Trophoblast cell (in vitro differentiated cells and primary cell): ENCODE measurements at regions not wholly inside any gene's neighbourhood (a gene's known extent, or its start where the extent isn't known, plus 50 kb on each side); places are given as distances from the start of the nearest gene placed in this dataset.

Experiments used
- DNase-seq, 2 donors: peaks; one replicate each; pipeline ENCODE4 v3.0.0-alpha.2; 2016
- H2AFZ ChIP-seq: 2 replicates; pipeline ENCODE4 v1.6.1; 2013; ENCODE audit warnings: low read length, moderate library complexity, mild to moderate bottlenecking; ENCODE audit not compliant: insufficient read depth, poor library complexity
- H2AK5ac ChIP-seq: 2 replicates; pipeline ENCODE4 v1.6.1; 2013; ENCODE audit warnings: mild to moderate bottlenecking, low read length
- H2BK120ac ChIP-seq: 2 replicates; pipeline ENCODE4 v1.6.1; 2013; ENCODE audit warnings: low read length, mild to moderate bottlenecking, moderate library complexity; ENCODE audit not compliant: insufficient read depth, poor library complexity
- H2BK12ac ChIP-seq: 2 replicates; pipeline ENCODE4 v1.6.1; 2013; ENCODE audit warnings: mild to moderate bottlenecking, low read length, moderate library complexity
- H2BK5ac ChIP-seq: 2 replicates; pipeline ENCODE4 v1.6.1; 2013; ENCODE audit warnings: low read length, low read depth, moderate library complexity, mild to moderate bottlenecking; ENCODE audit not compliant: poor library complexity
- H3K14ac ChIP-seq: 2 replicates; pipeline ENCODE4 v1.6.1; 2013; ENCODE audit warnings: mild to moderate bottlenecking, low read length
- H3K18ac ChIP-seq: 2 replicates; pipeline ENCODE4 v1.6.1; 2013; ENCODE audit warnings: mild to moderate bottlenecking, low read length
- H3K23ac ChIP-seq: 2 replicates; pipeline ENCODE4 v1.6.1; 2013; ENCODE audit warnings: low read length
- H3K27ac ChIP-seq: 2 replicates; pipeline ENCODE4 v1.5.1; 2013; ENCODE audit warnings: low read depth, mild to moderate bottlenecking, inconsistent platforms, low read length, moderate library complexity
- H3K27me3 ChIP-seq: 2 replicates; pipeline ENCODE4 v1.6.1; 2013; ENCODE audit warnings: inconsistent platforms, mild to moderate bottlenecking, low read length, moderate library complexity; ENCODE audit not compliant: insufficient read depth
- H3K36me3 ChIP-seq, 2 experiments: 1 replicate in 1 of 2; 2 replicates in 1 of 2; pipeline ENCODE4 v1.6.1; 2013; ENCODE audit warnings: low read length in 2 of 2, mild to moderate bottlenecking in 2 of 2, moderate library complexity in 1 of 2; ENCODE audit not compliant: insufficient read depth in 2 of 2, control insufficient read depth in 1 of 2
- H3K4ac ChIP-seq: 2 replicates; pipeline ENCODE4 v1.6.1; 2013; ENCODE audit warnings: low read depth, mild to moderate bottlenecking, low read length, moderate library complexity
- H3K4me1 ChIP-seq, 2 experiments: 1 replicate in 1 of 2; 2 replicates in 1 of 2; pipeline ENCODE4 v1.6.1; 2013; ENCODE audit warnings: low read length in 2 of 2, mild to moderate bottlenecking in 2 of 2, moderate library complexity in 1 of 2; ENCODE audit not compliant: insufficient read depth in 2 of 2, control insufficient read depth in 1 of 2
- H3K4me2 ChIP-seq: 2 replicates; pipeline ENCODE4 v1.6.1; 2013; ENCODE audit warnings: inconsistent platforms, mild to moderate bottlenecking, low read length, moderate library complexity
- H3K4me3 ChIP-seq: 2 replicates; pipeline ENCODE4 v1.5.1; 2013; ENCODE audit warnings: mild to moderate bottlenecking, low read depth, low read length, inconsistent platforms
- H3K79me1 ChIP-seq: one replicate; pipeline ENCODE4 v1.6.1; 2013; ENCODE audit warnings: low read length
- H3K79me2 ChIP-seq: 2 replicates; pipeline ENCODE4 v1.6.1; 2013; ENCODE audit warnings: low read length, mild to moderate bottlenecking; ENCODE audit not compliant: control insufficient read depth, insufficient read depth, poor library complexity
- H3K9ac ChIP-seq: 2 replicates; pipeline ENCODE4 v1.6.1; 2013; ENCODE audit warnings: mild to moderate bottlenecking, low read length
- H3K9me3 ChIP-seq: 2 replicates; pipeline ENCODE4 v1.6.1; 2013; ENCODE audit warnings: low read depth, mild to moderate bottlenecking, control low read depth, inconsistent platforms, low read length; ENCODE audit not compliant: insufficient read depth
- H4K12ac ChIP-seq: 2 replicates; pipeline ENCODE4 v1.6.1; 2013; ENCODE audit warnings: low read depth, mild to moderate bottlenecking, low read length, moderate library complexity
- H4K8ac ChIP-seq: 2 replicates; pipeline ENCODE4 v1.6.1; 2013; ENCODE audit warnings: low read depth, mild to moderate bottlenecking, low read length, moderate library complexity
- H4K91ac ChIP-seq: one replicate; pipeline ENCODE4 v1.6.1; 2013; ENCODE audit warnings: low read depth, mild to moderate bottlenecking, low read length, moderate library complexity
- WGBS: extraction: QIAGEN DNeasy Blood & Tissue Kit; methylation state at CpG from one replicate; pipeline ENCODE4 v1.1.7; 2013; ENCODE audit warnings: missing lambda C conversion rate; ENCODE audit not compliant: insufficient read length, insufficient coverage; ENCODE audit errors: extremely low coverage; 5-methylcytosine and 5-hydroxymethylcytosine counted together

DNA sequence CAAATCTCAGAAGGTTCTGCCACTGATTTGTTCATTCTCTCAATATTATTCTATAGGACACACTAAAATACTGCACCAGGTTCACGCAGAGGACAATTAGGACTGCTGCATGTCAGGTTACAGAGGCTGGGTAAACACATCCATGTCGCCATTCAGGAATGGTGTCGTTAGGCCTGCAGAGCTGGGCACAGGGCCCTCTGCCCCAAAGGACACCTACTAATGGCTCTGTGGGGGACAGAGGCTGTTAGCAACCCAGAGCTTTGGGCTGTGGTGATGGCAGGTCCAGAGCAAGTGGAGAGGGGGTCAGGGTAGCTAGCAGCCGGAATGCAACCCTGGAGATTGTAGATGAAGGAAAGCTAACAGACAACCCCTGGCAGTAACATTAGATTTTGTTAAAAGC is 115.9 kb downstream of the TTC32 start:
- Histone ChIP-seq H2BK5ac (peak overlapping the region; percentile 77), H4K12ac (no peak overlapping the region), H2BK12ac (peak overlapping the region; percentile 7), H3K79me2 (peaks cover 5% of the 10 kb centered on the region), H2AFZ (peak overlapping the region; percentile 2), H3K9me3 (peaks cover 2% of the 10 kb centered on the region), H3K4me1 (peaks cover 21 to 27% of the 10 kb centered on the region in 2 experiments), H3K4me3 (no peak overlapping the region), H3K14ac (peak overlapping the region; percentile 27), H4K8ac (peak overlapping the region; percentile 12), H3K27me3 (no peaks in the 10 kb centered on the region), H2AK5ac (peak overlapping the region; percentile 1), H4K91ac (peak overlapping the region; percentile 64), H3K79me1 (peaks cover 24% of the 10 kb centered on the region), H3K27ac (peak overlapping the region; percentile 72), H3K23ac (no peak overlapping the region), H3K4ac (peak overlapping the region; percentile 0), H3K36me3 (no peaks in the 10 kb centered on the region), H2BK120ac (peak overlapping the region; percentile 50), H3K9ac (no peak overlapping the region), H3K18ac (peak overlapping the region; percentile 2), H3K4me2 (no peak overlapping the region)
- no CpG with 5 or more reads among the region's 4 CpGs for WGBS
- no peak for DNase-seq

DNA sequence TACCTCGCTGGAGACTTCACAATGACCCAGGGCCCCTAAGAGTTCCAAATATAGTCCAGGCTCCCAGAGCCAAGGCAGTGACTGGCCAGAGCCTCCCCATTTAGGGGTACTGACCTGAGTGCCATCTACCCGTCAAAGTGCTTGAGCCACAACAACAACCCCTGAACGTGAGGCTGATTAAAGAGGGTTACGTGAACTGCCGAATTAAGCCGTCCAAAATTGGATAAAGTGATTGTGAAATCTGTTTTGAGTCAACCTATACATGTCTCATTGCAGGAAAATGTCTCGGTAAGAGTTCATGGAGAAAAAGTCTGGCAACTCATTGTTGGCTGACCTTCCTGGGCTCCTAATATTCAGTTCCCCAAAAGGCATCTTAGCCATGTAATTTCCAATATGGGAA is 116.3 kb downstream of the TTC32 start:
- peak in 1 of 2 donors; percentile 42 for DNase-seq
- Histone ChIP-seq H2AK5ac (peak overlapping the region; percentile 88), H2BK120ac (peak overlapping the region; percentile 77), H3K9ac (no peak overlapping the region), H3K4me1 (peaks cover 21 to 27% of the 10 kb centered on the region in 2 experiments), H2AFZ (no peak overlapping the region), H3K9me3 (peaks cover 2% of the 10 kb centered on the region), H4K8ac (peak overlapping the region; percentile 47), H3K14ac (peak overlapping the region; percentile 54), H3K27ac (peak overlapping the region; percentile 72), H2BK5ac (peak overlapping the region; percentile 77), H3K23ac (no peak overlapping the region), H2BK12ac (peak overlapping the region; percentile 51), H3K4ac (peak overlapping the region; percentile 23), H3K4me2 (no peak overlapping the region), H3K4me3 (no peak overlapping the region), H4K12ac (no peak overlapping the region), H3K18ac (peak overlapping the region; percentile 38), H3K79me2 (peaks cover 5% of the 10 kb centered on the region), H3K36me3 (no peaks in the 10 kb centered on the region), H4K91ac (peak overlapping the region; percentile 82), H3K79me1 (peaks cover 24% of the 10 kb centered on the region), H3K27me3 (no peaks in the 10 kb centered on the region)
- WGBS: no CpG with 5 or more reads among the region's 7 CpGs

DNA sequence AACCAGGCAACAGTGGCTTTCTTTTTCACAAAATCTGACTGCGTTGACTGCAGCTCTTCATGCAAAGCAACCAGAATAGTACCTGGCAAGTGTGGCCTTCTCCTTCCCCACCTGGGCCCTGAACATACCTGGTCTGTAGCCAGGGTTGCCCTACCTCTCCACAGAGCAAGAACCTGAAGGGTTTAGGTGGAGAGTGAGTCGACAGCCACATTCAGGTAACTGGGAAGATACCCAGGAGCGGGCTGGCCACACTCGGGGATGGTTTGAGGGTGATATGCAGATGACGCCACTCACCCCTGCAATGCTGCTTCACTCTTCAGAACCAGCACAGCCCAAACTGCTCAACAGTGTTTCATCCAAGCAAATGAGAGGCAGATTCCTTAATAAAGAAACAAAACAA is 117.3 kb downstream of the TTC32 start:
- Histone ChIP-seq H2BK5ac (no peak overlapping the region), H4K91ac (peak overlapping the region; percentile 47), H2AFZ (no peak overlapping the region), H3K79me2 (peaks cover 5% of the 10 kb centered on the region), H3K9me3 (peaks cover 2% of the 10 kb centered on the region), H2AK5ac (no peak overlapping the region), H4K12ac (no peak overlapping the region), H2BK12ac (peak overlapping the region; percentile 20), H3K9ac (no peak overlapping the region), H3K4me1 (peaks cover 21 to 27% of the 10 kb centered on the region in 2 experiments), H3K79me1 (peaks cover 24% of the 10 kb centered on the region), H3K4me3 (no peak overlapping the region), H3K14ac (peak overlapping the region; percentile 3), H4K8ac (no peak overlapping the region), H3K23ac (no peak overlapping the region), H3K36me3 (no peaks in the 10 kb centered on the region), H3K4ac (no peak overlapping the region), H3K18ac (no peak overlapping the region), H3K4me2 (no peak overlapping the region), H3K27ac (no peak overlapping the region), H3K27me3 (no peaks in the 10 kb centered on the region), H2BK120ac (no peak overlapping the region)
- DNase-seq: no peak
- no CpG with 5 or more reads among the region's 5 CpGs for WGBS

DNA sequence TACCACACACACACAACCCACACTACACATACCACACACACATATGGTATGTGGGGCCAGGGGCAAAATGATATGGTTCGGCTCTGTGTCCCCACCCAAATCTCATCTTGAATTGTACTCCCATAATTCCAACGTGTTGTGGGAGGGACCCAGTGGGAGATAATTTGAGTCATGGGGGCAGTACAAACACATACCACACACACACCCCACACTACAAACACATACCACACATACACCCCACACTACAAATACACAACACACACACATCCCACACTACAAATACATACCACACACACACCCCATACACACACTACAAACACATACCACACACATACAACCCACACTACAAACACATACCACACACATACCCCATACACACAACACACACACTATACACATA is 117.8 kb downstream of the TTC32 start:
- WGBS: no CpG with 5 or more reads among the region's 2 CpGs
- no peaks in the 10 kb centered on the region for H3K27me3 ChIP-seq
- no peak overlapping the region for H3K18ac ChIP-seq
- no peak overlapping the region for H2BK120ac ChIP-seq
- H3K14ac ChIP-seq: no peak overlapping the region
- H3K9ac ChIP-seq: no peak overlapping the region
- peaks cover 24% of the 10 kb centered on the region for H3K79me1 ChIP-seq
- H2AK5ac ChIP-seq: no peak overlapping the region
- H3K79me2 ChIP-seq: peaks cover 5% of the 10 kb centered on the region
- peaks cover 21 to 27% of the 10 kb centered on the region in 2 experiments for H3K4me1 ChIP-seq
- H3K4me3 ChIP-seq: no peak overlapping the region
- peaks cover 2% of the 10 kb centered on the region for H3K9me3 ChIP-seq
- no peak overlapping the region for H3K4ac ChIP-seq
- DNase-seq: no peak
- H3K23ac ChIP-seq: no peak overlapping the region
- no peak overlapping the region for H4K91ac ChIP-seq
- no peak overlapping the region for H2BK12ac ChIP-seq
- H3K27ac ChIP-seq: no peak overlapping the region
- H4K8ac ChIP-seq: no peak overlapping the region
- H3K36me3 ChIP-seq: no peaks in the 10 kb centered on the region
- no peak overlapping the region for H3K4me2 ChIP-seq
- H2BK5ac ChIP-seq: no peak overlapping the region
- H2AFZ ChIP-seq: no peak overlapping the region
- H4K12ac ChIP-seq: no peak overlapping the region
